NCI-H1092 (cell line): ENCODE measurements at regions not wholly inside any gene's neighbourhood (a gene's known extent, or its start where the extent isn't known, plus 50 kb on each side); places are given as distances from the start of the nearest gene placed in this dataset.
A peak's percentile ranks its signal among the peaks of the same experiment; 100 is the strongest.

Experiments used
- DNase-seq: peaks from one replicate; lab custom pipeline; 2025; lab: John Stamatoyannopoulos, UW

DNA sequence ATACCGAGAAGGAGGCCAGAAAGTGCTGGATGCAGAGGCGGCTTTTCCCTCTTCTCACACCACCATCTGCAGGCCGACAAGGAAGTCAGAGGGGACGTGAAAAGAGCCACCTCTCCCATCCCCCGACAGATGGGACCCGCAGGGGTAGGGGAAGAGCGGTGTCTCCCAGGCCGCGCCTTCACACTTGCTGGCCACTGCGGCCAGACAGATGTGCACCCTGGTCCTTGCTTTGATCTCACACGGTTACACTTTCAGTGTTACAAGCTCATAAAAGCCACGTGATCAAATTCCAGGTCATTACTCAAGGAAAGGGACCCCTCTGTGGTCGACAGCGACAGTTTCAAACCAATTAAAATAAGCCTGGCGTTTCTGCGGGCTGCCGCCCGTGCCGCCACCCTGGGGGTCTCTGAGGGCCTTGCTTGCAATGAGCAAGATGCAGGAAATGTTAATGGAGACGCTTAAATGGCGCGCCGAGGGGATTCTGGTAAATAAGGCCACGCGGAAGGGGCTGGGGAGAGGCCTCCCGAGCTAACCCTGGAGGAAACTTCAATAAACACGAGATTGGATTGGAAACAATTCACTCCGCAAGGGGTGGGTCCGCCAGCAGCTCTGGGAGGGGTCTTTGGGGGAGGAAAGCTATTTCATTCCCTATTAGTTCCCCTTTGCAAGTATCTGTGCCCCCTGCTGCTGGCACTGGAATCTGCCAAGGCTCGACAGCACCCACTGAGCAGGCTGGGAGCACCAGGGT is 240.9 kb downstream of the ENGASE start:
- DNase-seq: no peak

DNA sequence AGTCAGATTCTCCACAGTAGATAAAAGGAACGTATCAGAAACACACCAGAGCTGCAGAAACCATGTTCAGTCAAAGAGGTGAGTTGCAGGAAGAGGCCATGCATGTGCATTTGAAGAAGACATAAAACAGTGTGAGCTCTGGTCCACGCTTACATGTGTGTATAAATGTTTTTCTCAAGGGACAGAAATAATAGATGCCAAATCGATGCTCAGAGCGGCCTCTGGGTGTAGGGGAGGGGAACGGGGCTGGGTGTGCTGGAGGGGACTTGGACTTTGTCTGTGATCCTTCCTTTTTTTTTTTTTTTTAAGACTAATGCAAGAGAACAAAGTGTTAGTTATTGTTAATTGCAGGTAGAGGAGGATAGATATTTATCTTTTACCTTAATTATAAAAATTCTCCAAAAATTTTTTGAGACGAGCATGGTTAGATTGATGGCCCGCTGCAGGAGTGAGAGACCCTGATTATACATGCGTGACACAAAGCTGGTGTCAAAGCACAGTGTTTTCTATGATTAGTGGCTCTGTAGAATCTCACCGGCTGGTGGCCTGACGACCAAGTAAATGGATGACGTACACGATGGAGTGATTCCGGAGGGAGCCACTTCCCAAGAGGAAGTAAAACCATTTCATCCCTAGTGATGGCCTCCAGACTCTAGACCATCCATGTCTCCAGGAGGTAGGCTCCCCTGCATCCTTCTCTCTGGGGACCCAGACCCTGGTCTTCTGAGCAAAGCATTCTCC is 240.2 kb downstream of the ENGASE start:
- DNase-seq: no peak

DNA sequence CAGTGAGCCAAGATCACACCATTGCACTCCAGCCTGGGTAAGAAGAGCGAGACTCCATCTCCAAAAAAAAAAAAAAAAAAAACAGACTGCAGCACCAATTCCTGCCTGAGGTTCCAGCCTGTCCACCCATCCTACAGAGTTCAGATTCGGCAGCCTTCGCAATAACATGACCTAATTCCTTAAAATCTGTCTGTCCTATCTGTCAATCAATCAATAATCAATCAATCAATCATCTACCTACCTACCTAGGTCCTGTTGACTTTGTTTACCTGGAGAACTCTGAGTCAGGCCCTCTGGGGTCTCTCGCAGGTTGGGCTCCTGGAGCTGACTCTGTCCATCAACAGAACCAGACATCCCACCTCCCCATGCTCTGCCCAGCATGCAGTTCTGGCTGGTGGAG is 236.7 kb downstream of the ENGASE start:
- DNase-seq: no peak

DNA sequence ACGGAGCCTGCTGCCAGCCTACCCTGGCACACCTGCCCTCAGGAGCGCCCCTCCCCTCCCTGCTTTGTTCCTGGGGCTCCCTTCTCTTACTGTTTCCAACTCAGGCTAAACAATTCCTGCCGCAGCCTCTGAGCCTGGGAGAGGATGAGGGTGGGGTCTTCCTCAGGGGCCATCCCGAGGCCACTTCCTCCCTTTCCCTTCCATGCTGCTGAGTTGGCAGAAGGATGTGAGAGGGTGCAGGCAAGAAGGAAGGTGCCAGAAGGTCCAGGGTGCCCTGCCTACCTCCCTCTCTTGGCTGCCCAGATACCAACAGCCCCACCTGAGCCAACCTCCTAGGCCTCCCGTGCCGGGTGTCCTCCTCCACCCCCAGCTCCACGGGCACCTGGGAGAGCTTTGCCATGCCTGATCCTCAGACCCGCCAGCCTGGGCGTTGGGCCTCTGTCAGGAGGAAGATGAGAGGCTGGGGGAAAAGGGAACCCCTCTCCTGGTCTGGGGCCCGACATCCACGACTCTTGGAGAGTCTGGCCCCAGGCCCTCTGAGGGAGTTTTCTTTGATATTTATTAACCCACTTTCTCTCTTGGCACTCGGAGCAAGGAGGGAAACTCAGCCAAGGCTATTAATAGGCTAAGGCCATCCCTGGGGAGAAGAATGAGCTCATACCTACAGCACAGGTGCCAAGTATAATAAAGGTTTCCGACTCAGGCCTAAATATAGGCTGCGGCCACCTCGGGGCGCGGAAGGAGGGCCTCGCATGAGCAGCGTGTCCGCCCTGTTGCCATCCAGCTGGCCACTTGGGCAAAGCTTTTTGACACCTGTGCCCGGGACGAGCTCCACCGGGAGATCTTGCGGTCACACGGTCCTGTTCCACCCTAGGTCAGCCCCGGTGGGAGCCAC is 232.0 kb downstream of the ENGASE start:
- peak; percentile 39 for DNase-seq

DNA sequence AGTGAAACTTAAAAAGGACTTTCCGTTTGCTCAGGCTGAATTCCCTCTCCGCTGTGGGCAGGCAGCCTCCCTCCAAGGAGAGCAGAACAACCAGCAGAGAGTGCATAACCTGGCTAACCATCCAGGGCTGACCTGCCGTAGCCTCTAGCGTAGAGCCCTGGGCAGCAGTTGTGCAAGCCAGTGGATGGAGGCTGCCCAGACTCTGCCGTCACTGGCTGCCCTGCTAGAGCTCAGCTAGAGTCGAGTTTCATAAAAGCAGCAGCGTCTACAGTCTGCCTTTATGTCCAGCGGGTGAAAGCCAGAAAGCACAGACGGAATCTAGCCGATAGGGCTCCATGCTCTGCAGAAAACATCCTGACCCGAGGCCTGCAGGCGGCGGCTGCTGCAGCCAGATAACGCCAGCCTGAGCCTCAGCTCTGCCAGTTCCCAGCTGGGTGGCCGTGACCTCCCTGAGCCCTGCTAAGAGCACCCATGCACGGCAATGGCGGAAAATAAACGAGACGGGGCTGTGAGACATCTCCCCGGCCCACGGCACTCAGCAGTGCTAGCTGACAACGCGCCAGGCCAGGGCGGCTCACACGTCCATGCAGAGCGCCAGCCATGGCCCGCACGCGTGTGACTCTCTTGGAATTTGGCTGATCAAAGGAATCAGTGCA is 231.3 kb downstream of the ENGASE start:
- no peak for DNase-seq

DNA sequence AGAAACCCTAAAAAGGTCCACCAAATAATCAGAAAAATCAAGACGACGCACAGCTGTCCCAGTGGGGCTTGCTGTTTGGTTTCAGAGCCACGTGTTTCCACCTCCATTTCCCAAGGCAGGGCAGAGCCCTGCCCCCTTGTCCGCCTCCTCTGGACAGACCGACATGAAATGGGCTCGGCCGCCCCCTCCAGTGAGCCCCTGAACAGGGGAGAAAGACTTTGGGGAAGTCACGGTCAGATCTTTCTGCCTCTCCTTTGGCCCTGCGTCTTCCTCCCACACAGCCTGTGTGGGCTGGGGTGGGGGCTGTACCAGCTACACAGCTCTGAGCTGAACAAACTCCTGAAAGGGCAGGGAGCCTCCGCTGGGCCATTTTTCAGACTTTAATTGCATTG is 230.7 kb downstream of the ENGASE start:
- DNase-seq: no peak

DNA sequence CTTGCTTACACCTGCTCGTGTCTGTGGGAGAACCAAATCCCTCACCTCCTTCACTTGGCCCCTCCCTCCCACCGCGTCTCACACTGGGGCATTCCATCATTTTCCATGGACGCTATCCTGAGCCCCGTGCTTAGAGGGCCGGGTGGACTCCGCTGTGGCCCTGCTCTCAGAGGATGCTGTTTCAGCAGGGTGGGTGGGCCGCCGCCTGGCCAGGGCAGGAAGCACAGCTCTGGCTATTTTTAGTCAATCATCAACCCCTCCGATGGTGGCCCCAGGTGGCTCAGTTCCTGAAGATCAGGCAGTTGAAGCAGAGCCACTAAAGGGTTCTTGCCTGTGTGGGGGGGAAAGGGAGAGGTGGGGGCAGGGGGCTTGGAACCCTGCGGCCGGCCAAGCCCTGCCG is 230.3 kb downstream of the ENGASE start:
- no peak for DNase-seq

DNA sequence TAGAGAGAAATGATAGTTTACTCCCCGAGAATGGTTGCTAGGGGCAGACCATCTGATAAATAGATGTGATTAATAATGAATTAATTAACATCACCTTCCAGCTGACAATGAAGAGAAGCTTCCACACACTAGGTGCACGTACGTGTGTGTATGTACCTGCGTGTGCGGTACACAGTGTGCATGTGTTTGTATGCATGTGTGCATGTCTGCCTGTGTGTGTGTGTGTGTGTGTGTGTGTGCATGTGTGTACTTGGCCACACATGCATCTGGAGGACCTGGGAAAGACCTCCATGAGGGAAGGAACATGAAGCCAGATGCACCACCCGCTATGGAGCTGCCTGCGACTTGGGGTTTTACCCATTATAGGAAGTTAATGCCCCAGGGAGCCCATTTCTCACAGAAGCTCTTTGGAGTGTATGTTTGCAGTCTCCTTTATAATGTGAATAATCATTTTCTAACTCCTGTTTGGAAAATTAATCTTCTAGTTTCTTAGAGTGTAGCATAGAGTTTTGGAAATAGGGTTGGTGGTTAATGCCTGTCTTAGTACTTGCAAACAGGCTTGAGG is 229.1 kb downstream of the ENGASE start:
- no peak for DNase-seq

DNA sequence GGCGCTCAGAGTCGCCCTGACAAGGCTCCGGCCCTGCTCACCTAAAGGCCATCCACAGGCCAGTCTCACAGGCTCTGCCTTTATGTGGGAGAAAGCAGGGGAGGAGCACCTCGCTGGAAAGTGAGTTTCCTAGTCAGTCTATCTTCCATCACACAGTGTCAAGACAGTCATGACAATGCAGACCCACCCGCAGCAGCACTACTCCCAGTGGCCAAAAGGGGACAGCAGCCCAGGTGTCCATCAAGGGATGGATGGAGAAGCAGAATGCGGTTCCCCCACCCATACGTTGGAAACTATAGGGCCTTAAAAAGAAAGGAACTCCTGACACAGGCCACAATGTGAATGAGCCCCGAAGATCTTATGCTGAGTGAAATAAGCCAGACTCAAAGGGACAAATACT is 226.8 kb downstream of the ENGASE start:
- no peak for DNase-seq

DNA sequence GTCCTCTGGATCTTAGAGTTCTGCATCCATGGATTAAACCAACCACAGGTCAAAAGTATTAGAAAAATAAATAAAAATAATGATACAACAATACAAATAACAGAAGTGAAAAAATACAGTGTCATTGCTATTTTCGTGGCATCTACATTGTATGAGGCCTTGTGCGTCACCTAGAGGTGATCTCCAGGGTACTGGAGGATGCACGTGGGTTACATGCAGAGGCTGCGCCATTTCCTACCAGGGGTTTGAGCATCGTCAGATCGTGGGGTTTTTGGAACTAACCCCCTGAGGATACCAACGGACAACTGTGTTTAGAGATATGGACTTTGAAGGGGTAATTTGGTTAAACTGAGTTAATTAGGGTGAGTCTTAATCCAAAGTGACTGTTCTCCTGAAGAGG is 224.7 kb downstream of the ENGASE start:
- DNase-seq: no peak

DNA sequence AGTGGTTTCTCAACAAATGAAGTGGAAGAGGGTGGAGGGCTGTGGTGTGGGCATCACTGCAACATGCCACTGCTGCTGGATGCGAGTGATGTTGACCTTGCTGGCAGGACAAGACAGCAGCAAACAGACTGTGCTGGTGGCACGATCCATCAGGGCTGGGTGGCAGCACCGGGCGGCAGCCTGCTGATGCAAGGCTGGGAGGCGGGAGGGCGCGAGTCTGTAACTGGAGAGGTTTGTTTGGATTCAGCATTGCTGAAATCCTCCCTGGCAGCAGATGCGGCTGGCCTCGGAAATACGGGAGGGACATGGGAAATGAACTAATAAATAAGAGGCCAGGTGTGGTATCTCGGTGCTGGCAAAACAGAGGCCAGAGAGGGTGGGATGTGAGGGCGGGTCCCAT is 224.2 kb downstream of the ENGASE start:
- DNase-seq: no peak

DNA sequence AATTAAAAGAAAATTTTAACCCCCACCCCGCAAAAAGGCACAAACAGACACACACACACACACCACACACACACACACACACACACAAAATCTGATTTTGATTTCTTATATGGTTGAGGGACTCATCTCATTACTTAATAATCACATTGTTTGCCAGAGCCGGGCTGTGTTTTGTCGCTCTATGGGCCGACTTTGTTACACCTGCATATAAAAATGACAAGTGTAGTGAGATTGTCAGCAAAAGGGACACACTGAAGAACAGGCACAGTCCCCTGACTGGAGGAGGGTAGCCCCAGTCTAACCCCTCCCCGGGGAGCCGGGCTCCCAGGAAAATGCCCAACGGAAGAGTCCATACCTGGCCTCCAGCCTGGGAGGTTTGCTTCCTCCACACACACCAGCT is 221.6 kb downstream of the ENGASE start:
- no peak for DNase-seq

DNA sequence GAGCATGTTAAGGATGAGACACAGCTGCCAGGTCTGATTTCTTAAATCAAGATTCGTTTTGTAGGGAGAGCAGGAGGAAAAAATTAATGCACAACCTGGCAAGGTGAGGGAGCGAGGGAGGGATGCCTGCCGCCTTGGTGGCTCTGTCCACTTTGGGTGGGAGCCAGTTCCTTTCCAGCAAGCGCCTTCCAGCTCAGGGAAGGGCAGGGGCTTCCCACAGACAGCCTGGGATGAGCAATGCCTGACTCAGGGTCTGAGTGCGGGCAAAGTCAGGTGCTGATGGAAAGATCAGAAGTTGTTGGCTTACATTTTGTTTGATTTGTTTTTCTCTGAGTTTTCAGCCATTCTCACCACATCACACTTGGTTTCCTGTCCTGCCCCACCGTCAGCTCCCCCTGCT is 220.7 kb downstream of the ENGASE start:
- DNase-seq: no peak

DNA sequence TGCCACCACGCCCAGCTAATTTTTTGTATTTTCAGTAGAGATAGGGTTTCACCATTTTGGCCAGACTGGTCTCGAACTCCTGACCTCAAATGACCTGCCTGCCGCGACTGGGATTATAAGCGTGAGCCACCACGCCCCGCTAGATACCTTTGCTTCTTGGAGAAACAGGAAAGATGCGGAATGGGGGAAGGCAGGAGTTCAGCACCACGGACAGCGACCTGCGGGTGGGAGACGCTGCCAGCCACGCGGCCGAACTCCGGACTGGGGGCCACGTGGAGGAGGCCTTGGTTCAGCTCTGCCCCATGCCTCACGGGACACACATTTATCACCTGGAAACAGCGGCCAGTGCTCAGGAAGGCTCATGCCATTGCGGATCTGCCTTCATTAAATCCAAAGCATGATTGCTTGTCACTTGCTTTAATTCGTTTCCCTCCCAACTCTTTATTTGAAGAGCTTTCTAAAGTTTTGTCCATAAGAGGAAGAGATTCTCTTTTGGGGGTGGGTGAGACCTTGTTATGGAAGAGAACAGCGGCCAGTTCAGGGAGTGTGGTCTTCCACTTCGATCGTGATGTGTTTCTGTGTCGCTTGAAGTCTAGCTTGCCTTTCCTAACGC is 219.9 kb downstream of the ENGASE start:
- DNase-seq: no peak

DNA sequence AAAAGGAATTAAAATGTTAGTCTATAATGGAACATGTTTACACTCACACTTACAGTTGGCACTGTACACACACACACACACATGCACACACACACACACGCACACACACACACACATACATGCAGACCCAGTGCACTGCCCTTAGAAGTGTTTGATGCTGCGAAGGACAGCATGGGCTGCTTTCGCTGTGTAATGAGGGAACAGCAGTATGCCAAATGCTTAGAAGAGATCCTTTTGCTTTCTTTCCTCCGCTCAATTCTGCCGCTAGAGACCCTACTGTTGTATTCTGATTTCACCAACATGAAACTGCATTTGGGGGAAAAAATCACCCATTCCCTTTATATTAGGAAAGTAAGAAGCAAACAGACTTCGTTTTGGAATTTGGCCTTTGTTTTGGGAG is 217.9 kb downstream of the ENGASE start:
- no peak for DNase-seq

DNA sequence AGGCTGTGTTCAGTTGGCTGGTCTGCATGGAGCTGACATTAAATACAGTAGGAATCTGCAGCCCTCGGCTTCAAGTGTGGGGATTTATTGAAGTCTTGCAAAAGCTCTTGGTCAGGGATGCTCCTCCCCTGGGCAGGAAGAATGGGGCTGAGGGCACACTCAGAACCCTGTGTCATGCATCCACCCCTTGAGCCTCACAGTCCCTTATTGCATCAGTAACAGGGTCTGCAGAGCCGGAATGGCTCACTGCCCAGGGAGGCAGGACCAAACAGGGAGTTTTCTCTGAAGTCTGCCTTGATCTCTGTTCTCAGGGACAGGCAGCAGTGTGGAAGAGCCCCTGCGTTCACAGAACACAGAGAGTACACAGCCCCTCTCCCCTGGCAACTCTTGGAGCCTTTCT is 216.8 kb downstream of the ENGASE start:
- DNase-seq: no peak

DNA sequence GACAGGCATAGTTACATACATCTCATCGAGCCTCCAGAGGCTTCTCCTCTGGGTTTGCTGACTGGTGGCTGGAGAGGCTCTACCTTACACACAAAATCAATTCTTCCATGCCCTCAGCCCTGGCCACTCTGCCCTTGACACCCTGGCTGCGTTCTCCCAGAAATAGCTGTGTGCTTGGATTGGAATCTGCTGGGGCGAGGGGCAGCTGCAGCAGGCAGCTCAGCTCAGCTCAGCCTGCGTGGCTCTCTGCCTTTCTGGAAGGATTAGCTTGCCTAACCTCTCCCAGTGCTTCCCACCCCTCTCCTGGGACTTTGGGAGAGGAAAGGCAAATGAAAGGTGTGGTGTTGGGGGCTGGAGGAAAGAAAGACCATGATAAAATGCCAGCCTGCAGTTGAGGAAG is 216.1 kb downstream of the ENGASE start:
- no peak for DNase-seq

DNA sequence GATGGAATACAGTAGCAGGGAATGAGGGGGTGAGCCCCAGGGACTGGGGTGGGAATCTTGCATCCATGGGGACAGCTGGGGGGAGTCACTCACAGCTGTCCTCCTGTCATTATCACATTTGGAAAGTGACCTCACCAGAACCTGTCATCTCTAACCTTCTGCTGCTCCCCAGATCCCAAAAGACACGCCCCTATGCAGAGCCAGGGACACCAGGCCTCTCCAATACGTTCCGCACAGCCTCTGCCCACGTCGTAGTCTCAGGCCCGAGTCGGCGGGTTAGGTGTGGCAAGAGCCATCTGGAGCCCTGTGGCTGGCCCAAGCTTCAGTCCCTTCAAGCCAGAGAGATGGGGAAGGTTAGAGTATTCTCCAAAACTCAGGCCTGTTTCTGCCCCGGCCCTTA is 214.3 kb downstream of the ENGASE start:
- DNase-seq: no peak

DNA sequence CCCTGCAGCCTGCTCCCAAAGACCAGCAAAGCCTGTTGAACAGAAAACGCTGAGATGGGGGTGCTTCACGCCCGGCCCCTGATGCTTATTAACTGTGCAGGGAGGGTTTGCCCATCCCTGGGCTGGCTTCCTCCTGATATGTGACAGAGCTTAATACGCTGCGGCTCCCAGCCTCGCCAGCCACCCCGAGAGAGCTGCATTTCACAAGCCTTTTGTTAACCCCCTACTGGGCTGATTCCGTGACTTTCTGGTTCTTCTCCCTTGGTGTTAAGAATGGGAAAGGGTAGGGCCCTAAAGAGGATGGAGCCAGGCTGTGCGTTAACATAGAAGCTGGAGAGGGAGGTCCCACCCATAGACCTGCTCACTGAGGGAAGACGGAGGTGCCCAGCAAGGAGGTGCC is 211.8 kb downstream of the ENGASE start:
- no peak for DNase-seq

DNA sequence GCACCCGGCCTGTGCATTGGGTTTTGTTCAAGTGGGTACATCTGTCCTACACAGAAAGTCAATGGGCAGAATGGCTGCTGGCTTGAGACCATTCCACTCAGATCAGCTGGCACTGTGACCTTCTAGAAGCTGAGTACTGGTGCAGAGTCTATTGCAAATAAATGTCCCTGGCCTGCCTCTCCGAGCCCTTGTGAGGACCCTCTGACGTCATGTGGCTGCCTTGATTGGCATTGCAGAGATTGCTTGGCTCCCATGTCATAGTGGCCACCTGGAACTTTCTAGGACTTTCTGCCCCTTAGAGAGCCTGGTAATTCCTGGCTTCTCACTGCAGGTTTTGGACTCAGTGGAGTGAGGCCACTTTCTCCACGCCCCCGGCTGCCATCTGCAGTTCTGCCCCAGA is 211.3 kb downstream of the ENGASE start:
- no peak for DNase-seq

DNA sequence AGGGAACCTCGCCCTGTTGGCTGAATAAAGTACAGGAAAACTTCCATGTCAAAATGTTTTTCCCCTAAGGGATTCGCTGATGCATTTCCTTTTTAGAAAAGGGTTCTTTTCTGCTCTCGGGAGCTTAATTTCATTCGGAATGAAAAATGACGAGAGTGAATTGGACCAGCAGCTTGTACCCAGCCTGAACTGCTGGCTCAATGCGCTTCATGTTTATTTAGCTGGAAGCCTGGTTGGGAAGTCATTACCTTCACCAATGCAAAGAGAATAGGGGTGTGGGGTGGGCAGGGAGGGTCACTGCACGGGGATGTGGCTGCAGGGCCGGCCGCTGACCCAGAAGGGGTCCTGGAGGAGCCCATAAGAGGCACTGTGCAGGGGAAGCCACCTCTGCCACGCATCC is 207.7 kb downstream of the ENGASE start:
- no peak for DNase-seq

DNA sequence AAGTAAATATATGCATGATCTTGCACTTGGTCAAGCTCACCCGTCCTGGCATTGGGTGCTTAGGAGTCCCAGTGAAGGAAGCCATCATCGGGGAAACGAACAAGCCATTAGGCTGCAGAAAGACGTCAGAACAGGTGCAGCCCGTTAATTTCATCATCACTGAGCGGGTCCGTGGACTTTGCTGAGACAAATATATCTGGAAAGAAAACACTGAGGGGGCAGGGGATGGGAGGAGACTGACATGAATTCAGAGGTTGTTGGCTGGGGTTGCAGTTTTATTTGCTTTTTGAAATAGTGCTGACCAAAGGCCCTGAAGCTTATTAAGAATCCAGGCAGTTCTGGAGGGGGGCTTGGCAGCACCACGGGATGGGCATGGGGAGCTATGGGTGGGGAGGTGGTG is 207.2 kb downstream of the ENGASE start:
- DNase-seq: no peak
